ENCODE measurements at regions not wholly inside any gene's neighbourhood (a gene's known extent, or its start where the extent isn't known, plus 50 kb on each side); places are given as distances from the start of the nearest gene placed in this dataset.

GRCh38 chr18:76727589-76727988, 94.8 kb upstream of the ZNF236 start:
- no peak for DNase-seq
- intact Hi-C loops (cut with DNase I), result no loop called here
- Histone ChIP-seq H3K36me3 (replicated peaks in 1 of 2) (no peaks in the 10 kb centered on the region), H3K27ac (no peak overlapping the region), H3K27me3 (no peaks in the 10 kb centered on the region), H3K9me3 (replicated peaks in 1 of 3) (no peaks in the 10 kb centered on the region), H3K4me3 (no peak overlapping the region), H3K4me1 (replicated peaks in 1 of 2) (no peaks in the 10 kb centered on the region)
- 33 to 46% (median 34%) methylated on average over 1 of the region's 1 CpG for WGBS, 4 donors
- TF ChIP-seq, protein P1, sequence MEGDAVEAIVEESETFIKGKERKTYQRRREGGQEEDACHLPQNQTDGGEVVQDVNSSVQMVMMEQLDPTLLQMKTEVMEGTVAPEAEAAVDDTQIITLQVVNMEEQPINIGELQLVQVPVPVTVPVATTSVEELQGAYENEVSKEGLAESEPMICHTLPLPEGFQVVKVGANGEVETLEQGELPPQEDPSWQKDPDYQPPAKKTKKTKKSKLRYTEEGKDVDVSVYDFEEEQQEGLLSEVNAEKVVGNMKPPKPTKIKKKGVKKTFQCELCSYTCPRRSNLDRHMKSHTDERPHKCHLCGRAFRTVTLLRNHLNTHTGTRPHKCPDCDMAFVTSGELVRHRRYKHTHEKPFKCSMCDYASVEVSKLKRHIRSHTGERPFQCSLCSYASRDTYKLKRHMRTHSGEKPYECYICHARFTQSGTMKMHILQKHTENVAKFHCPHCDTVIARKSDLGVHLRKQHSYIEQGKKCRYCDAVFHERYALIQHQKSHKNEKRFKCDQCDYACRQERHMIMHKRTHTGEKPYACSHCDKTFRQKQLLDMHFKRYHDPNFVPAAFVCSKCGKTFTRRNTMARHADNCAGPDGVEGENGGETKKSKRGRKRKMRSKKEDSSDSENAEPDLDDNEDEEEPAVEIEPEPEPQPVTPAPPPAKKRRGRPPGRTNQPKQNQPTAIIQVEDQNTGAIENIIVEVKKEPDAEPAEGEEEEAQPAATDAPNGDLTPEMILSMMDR (IDR thresholded peaks at IDR 0.05), result no peak
- no peak for TF ChIP-seq POLR2A (IDR thresholded peaks at IDR 0.05)

DNA sequence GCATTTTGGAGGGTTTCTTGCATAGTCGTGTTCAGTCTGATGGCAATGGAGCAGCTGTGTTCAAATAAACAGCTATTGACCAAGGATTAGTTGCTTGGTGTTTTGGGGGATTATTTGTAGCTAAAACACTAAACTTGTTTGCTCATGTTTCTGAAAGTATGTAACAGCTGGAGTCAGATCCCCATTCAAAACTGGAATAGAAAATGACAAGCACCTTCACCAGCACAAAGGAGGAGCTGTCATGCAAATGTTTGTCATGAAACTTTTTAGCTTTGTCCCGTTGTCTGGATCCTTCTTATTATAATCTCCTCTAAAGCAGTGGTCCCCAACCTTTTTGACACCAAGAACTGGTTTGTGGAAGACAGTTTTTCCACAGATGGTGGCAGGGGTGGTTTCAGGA, 96.9 kb upstream of the ZNF236 start:
- Histone ChIP-seq H3K27ac (no peak overlapping the region), H3K9me3 (replicated peaks in 1 of 3) (no peaks in the 10 kb centered on the region), H3K4me1 (replicated peaks in 1 of 2) (no peaks in the 10 kb centered on the region), H3K27me3 (no peaks in the 10 kb centered on the region), H3K4me3 (no peak overlapping the region), H3K36me3 (replicated peaks in 1 of 2) (no peaks in the 10 kb centered on the region)
- DNase-seq, result no peak
- no peak for TF ChIP-seq POLR2A (IDR thresholded peaks at IDR 0.05)
- TF ChIP-seq, protein P1 (IDR thresholded peaks at IDR 0.05), result no peak
- 51 to 76% (median 70%) methylated on average over 2 of the region's 2 CpGs for WGBS, 4 donors
- intact Hi-C loops (cut with DNase I), result no loop called here

- no peaks in the 10 kb centered on the region for H3K9me3 ChIP-seq (replicated peaks in 1 of 3)
Observed at GRCh38 chr18:76722224-76723061, 99.9 kb upstream of the ZNF236 start.

DNA sequence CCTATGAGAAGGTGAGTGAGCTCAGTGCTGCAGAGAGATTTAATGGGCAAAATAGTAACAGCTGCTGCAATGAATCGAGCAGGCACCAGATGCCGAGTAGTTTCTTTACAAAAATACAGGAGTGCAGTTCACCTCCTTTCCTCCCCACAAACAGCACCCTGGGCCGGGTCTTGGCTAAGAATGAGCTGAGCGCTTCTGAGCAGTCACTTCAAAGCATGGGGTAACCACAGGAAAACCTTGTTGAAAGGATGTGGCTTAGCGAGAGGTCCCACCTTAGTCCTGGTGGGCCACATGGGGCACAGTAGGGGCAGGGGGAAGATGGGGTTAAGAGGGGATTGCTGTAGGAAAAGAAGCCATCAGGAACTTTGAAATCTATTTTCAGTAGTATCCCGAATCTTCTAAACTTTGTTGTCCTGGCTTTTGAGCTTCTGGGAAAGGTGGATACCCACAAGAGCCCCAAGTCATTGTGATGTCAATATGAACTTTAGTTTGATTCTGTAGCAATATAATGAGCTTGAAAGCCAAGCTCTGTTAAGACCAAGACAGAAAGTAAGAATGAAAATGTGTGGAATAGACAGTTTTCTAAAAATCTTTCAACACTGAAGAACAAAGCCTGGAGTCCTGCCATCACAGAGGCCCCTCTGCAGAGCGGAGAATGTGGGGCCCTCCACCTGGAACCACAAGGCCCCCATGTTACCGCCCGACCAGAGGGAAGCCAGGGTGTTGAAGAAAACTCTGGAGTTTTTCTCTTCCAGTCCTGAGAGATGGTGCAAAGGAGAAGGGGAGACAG, 101.0 kb upstream of the ZNF236 start:
- H3K4me1 ChIP-seq (replicated peaks in 1 of 2), result no peaks in the 10 kb centered on the region
- no peak overlapping the region for H3K4me3 ChIP-seq
- peak in 1 of 7 donors; percentile 27 for DNase-seq
- no peaks in the 10 kb centered on the region for H3K9me3 ChIP-seq (replicated peaks in 1 of 3)
- no peaks in the 10 kb centered on the region for H3K36me3 ChIP-seq (replicated peaks in 1 of 2)
- WGBS, 4 donors, result 84 to 86% (median 85%) methylated on average over 9 of the region's 9 CpGs
- no peak overlapping the region for H3K27ac ChIP-seq
- intact Hi-C loops (cut with DNase I), result no loop called here
- TF ChIP-seq POLR2A (IDR thresholded peaks at IDR 0.05), result no peak
- TF ChIP-seq, protein P1 (IDR thresholded peaks at IDR 0.05), result no peak
- no peaks in the 10 kb centered on the region for H3K27me3 ChIP-seq

More at GRCh38 chr18:76722224-76723061, 99.9 kb upstream of the ZNF236 start:
- Histone ChIP-seq H3K27me3 (no peaks in the 10 kb centered on the region), H3K4me1 (replicated peaks in 1 of 2) (no peaks in the 10 kb centered on the region), H3K4me3 (no peak overlapping the region), H3K27ac (no peak overlapping the region), H3K36me3 (replicated peaks in 1 of 2) (no peaks in the 10 kb centered on the region)
- WGBS, 4 donors, result 90 to 96% (median 94%) methylated on average over 14 of the region's 14 CpGs
- TF ChIP-seq, protein P1 (IDR thresholded peaks at IDR 0.05), result no peak
- TF ChIP-seq POLR2A (IDR thresholded peaks at IDR 0.05), result no peak
- DNase-seq, result no peak
- intact Hi-C loops (cut with DNase I), result no loop called here

All from adrenal gland (tissue), 9 donors.